Head of caudate nucleus (tissue), 42 donors: ENCODE measurements at regions not wholly inside any gene's neighbourhood (a gene's known extent, or its start where the extent isn't known, plus 50 kb on each side); places are given as distances from the start of the nearest gene placed in this dataset.
A peak's percentile ranks its signal among the peaks of the same experiment; 100 is the strongest.

Experiments
- DNase-seq, 42 donors: peaks; one replicate each; pipeline versions ENCODE4 v3.0.0 to v3.0.0-alpha.2; 2020 to 2021; ENCODE audit warnings: mixed read lengths in 7 of 42
- intact Hi-C: fragments of 100-400 bp; cut with DNase I; formaldehyde crosslinking; loops from one replicate; pipeline ENCODE4 v1.15.0; 2022

DNA sequence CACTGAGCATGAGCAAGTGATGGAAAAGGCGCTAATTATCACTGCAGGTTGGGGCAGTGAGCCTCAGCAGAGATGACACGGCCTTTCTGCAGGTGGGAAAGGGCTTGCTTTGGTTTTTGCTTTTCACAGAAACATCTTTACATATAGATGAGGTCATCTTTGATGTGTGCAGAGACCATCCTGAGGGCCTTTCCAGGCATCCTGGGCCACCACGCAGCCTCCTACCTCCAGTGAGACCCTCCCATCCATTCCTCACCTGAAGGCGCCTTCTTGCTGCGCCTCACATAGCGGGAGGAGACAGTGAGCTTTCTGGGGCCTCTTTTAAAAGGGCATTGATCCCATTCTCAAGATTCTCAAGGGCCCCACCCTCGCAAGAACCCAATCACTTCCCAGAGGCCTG lies 235.3 kb upstream of the RAB6C start:
- intact Hi-C loops, result no loop called here
- no peak for DNase-seq

GRCh38 chr2:129744649-129745048 lies 234.8 kb upstream of the RAB6C start:
- intact Hi-C loops, result no loop called here
- DNase-seq, result no peak

- intact Hi-C loops, result no loop called here
These were observed 231.9 kb upstream of the RAB6C start for GRCh38 chr2:129747500-129748125.

GRCh38 chr2:129748250-129748649 lies 231.2 kb upstream of the RAB6C start:
- DNase-seq, result peak in 30 of 42 donors; percentile 9 to 63 (median 44)
- intact Hi-C loops, result no loop called here

More at GRCh38 chr2:129747500-129748125, 231.9 kb upstream of the RAB6C start:
- DNase-seq, result peak in 2 of 42 donors; percentile 35 to 41

- peak in 11 of 42 donors; percentile 8 to 54 (median 32) for DNase-seq
- intact Hi-C loops, result no loop called here
These were observed 230.8 kb upstream of the RAB6C start for GRCh38 chr2:129748653-129749052.

- intact Hi-C loops, result no loop called here
- DNase-seq, result no peak
These were observed 228.1 kb upstream of the RAB6C start for GRCh38 chr2:129751409-129751808.

- DNase-seq, result peak in 2 of 42 donors; percentile 3 to 9
- intact Hi-C loops, result no loop called here
These were observed 227.3 kb upstream of the RAB6C start for GRCh38 chr2:129752176-129752575.

GRCh38 chr2:129752686-129753085 lies 226.8 kb upstream of the RAB6C start:
- peak in 1 of 42 donors; percentile 5 for DNase-seq
- intact Hi-C loops, result no loop called here

DNA sequence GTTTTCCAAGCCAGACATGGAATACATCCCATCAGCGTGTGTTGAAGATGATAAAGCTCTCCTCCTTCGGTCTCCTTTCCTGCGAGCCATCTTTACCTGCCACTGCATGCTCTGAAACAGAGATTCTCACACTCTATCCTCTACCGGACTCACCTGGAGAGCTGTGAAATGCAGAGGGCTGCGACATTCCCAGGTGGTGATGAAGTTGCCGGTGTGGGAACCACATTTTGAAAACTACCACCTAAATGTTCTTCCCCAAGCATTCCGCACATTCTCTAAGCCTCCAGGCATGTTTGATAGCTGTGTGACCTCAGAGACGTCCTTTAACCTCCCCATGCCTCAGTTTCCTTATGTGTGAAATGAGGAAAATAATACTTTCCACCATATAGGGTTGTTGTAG lies 226.2 kb upstream of the RAB6C start:
- peak in 1 of 42 donors; percentile 9 for DNase-seq
- intact Hi-C loops, result no loop called here

DNA sequence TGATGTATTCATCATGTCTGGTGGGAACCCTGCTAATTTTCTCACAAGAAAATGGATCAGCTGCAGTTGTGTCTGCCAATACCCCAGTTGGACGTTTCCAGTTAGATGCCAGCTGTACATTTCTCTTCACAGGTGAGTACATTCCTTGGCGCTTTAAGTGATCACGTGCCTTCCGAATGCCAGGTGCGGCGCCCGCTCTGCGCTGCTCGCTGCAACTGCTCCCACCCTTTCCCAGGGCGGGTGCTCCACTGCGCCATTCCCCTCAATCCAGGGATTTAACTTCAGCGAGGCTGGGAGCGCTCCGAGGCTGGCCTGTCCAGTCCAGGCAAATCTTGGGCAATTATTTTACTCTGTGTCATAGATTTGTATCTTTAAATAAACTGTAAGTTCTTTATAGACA lies 225.0 kb upstream of the RAB6C start:
- peak in 1 of 42 donors; percentile 20 for DNase-seq

GRCh38 chr2:129754831-129755230 lies 224.6 kb upstream of the RAB6C start:
- peak in 1 of 42 donors; percentile 4 for DNase-seq
- intact Hi-C loops, result no loop called here

More for the DNA sequence above, 225.0 kb upstream of the RAB6C start:
- intact Hi-C loops, result no loop called here

- intact Hi-C loops, result no loop called here
These were observed 223.7 kb upstream of the RAB6C start for GRCh38 chr2:129755786-129756185.

GRCh38 chr2:129756276-129756675 lies 223.2 kb upstream of the RAB6C start:
- intact Hi-C loops, result no loop called here

More at GRCh38 chr2:129755786-129756185, 223.7 kb upstream of the RAB6C start:
- peak in 2 of 42 donors; percentile 23 to 24 for DNase-seq

DNA sequence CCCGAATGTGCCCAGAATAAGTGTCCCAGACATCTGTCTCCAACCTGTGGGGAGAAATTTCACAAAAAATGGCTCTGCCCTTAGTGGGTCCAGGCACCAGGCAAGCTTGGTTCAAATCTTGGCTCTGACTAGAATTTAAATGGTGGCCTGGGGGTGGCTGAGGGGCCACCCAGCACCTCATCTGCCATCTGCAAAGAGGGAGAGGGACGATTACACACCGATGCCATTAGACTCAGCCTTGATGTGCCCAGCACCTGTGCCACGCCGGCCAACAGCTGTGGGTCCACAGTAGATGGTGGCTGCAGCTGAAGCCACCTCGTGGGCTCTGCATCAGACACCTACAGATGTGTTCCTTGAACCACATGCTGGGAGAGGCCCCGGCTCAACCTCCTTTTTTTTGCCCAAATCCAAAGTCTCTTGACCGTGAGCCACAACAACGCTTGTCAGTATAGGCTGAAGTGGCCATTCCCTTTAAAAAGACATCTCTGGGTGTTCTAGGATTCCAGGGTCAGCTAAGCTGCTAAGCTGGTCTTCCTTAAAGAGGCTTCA lies 222.0 kb upstream of the RAB6C start:
- DNase-seq, result peak in 4 of 42 donors; percentile 8 to 28 (median 27)
- intact Hi-C loops, result no loop called here

More at GRCh38 chr2:129756276-129756675, 223.2 kb upstream of the RAB6C start:
- peak in 2 of 42 donors; percentile 1 to 29 for DNase-seq

DNA sequence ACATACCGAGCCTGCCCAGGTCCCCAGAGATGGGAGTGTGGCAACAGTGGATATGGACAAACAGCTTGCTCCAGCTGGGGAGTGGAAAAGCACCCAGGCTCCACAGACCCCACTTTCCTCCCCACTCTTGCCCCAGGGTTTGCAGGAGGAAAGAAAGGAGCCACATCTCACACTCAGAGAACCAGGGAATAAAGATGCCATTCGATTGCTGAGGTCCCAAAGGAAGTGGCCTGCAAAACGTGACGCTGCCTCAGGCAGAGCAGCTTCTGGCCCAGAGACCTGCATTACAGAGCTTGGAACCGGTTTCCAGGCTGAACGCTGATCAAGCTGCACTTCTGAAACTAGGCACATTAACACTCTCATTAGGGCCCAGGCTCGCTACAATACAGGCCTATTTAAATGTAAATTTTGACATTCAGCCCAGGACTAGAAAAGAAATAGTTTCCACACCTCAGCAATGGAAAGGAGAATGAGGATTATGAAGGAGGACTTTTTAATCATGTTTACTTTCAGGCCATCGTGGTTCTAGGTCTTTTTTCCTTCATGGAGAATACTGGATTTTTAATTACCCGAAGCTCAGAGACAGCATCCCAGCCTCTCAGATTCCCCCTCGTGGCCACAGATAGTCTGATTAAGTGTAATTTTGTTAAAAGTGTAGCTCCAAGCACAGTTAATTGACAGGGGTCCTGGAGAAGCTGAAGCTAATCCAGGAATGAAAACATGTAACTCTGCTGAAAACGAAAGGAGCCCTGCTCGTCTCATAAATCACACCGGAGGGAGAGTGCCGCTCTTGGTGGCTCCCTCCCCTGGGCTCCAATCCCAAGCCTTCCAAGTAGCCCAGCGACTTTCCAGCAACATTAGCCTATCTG lies 221.3 kb upstream of the RAB6C start:
- intact Hi-C loops, result no loop called here

GRCh38 chr2:129758784-129759471 lies 220.5 kb upstream of the RAB6C start:
- DNase-seq, result peak in 36 of 42 donors; percentile 15 to 69 (median 48)
- intact Hi-C loops, result no loop called here

More for the DNA sequence above, 221.3 kb upstream of the RAB6C start:
- peak in 5 of 42 donors; percentile 11 to 49 (median 36) for DNase-seq

DNA sequence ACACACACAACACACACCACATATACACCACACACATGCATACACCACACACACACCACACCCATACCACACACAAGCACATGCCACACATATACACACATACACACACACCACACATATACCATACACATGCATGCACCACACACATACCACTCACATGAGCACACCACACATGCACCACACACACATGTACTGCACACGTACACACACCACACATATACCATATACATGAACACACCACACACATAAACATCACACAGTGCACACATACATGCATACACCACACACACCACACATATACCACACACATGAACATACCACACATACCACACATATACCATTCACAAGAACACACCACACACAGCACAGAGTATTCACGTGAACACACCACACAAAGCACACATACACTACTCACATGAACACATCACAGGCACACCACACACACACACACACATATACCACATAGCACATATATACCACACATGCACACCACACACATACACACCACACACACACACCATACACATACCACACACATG lies 219.9 kb upstream of the RAB6C start:
- DNase-seq, result no peak
- intact Hi-C loops, result no loop called here

DNA sequence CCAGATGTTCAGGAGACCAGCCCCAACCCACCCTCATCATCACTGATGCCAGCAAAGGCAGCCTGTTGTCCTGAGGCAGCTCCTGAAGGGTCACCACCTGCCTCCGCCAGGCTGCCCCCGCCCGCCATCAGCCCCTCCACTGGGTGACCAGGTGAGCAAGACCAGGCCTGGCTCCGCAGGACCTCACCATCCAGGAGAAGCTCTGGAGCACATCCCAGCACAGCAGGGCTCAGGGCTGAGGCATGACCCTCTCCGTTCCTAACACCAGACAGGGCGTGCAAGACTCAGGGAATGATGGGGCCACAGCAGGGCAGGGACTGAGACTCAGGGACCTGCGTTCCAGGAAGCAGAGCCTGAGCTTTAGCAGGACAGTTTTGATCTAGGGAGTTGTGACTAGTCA lies 218.8 kb upstream of the RAB6C start:
- DNase-seq, result peak in 2 of 42 donors; percentile 12 to 33
- intact Hi-C loops, result no loop called here

GRCh38 chr2:129761569-129762021 lies 217.9 kb upstream of the RAB6C start:
- intact Hi-C loops, result no loop called here
- peak in 2 of 42 donors; percentile 4 to 10 for DNase-seq
